ENCODE measurements at regions not wholly inside any gene's neighbourhood (a gene's known extent, or its start where the extent isn't known, plus 50 kb on each side); places are given as distances from the start of the nearest gene placed in this dataset.
A peak's percentile ranks its signal among the peaks of the same experiment; 100 is the strongest.

- DNase-seq (ENCODE audit: low read depth in 4 of 4, low spot score in 1 of 4): no peak
Measured at GRCh38 chr15:93182703-93183205, 93.7 kb upstream of the RGMA start.

GRCh38 chr15:93180656-93181055 lies 91.6 kb upstream of the RGMA start:
- no peak for DNase-seq (ENCODE audit: low read depth in 4 of 4, low spot score in 1 of 4)

- no peak for DNase-seq (ENCODE audit: low read depth in 4 of 4, low spot score in 1 of 4)
Measured at GRCh38 chr15:93180128-93180527, 91.1 kb upstream of the RGMA start.

- DNase-seq (ENCODE audit: low read depth in 4 of 4, low spot score in 1 of 4): no peak
Measured at GRCh38 chr15:93179700-93180102, 90.7 kb upstream of the RGMA start.

- no peak for DNase-seq (ENCODE audit: low read depth in 4 of 4, low spot score in 1 of 4)
Measured at GRCh38 chr15:93179072-93179471, 90.1 kb upstream of the RGMA start.

- DNase-seq (ENCODE audit: low read depth in 4 of 4, low spot score in 1 of 4): no peak
Measured at GRCh38 chr15:93178371-93178770, 89.4 kb upstream of the RGMA start.

- DNase-seq (ENCODE audit: low read depth in 4 of 4, low spot score in 1 of 4): no peak
Measured at GRCh38 chr15:93176065-93176464, 87.1 kb upstream of the RGMA start.

- DNase-seq (ENCODE audit: low read depth in 4 of 4, low spot score in 1 of 4): no peak
Measured at GRCh38 chr15:93174836-93175235, 85.8 kb upstream of the RGMA start.

- DNase-seq (ENCODE audit: low read depth in 4 of 4, low spot score in 1 of 4): no peak
Measured at GRCh38 chr15:93173369-93173768, 84.4 kb upstream of the RGMA start.

GRCh38 chr15:93171476-93171875 lies 82.5 kb upstream of the RGMA start:
- DNase-seq (ENCODE audit: low read depth in 4 of 4, low spot score in 1 of 4): no peak

GRCh38 chr15:93170329-93170728 lies 81.3 kb upstream of the RGMA start:
- DNase-seq (ENCODE audit: low read depth in 4 of 4, low spot score in 1 of 4): no peak

- DNase-seq (ENCODE audit: low read depth in 4 of 4, low spot score in 1 of 4): no peak
Measured at GRCh38 chr15:93168910-93169309, 79.9 kb upstream of the RGMA start.

- DNase-seq (ENCODE audit: low read depth in 4 of 4, low spot score in 1 of 4): no peak
Measured at GRCh38 chr15:93167291-93167690, 78.3 kb upstream of the RGMA start.

GRCh38 chr15:93166675-93167074 lies 77.7 kb upstream of the RGMA start:
- no peak for DNase-seq (ENCODE audit: low read depth in 4 of 4, low spot score in 1 of 4)

- no peak for DNase-seq (ENCODE audit: low read depth in 4 of 4, low spot score in 1 of 4)
Measured at GRCh38 chr15:93165734-93166470, 76.9 kb upstream of the RGMA start.

- DNase-seq (ENCODE audit: low read depth in 4 of 4, low spot score in 1 of 4): peak in 1 of 4 experiments; percentile 2
Measured at GRCh38 chr15:93164409-93164808, 75.4 kb upstream of the RGMA start.

GRCh38 chr15:93162560-93162959 lies 73.5 kb upstream of the RGMA start:
- DNase-seq (ENCODE audit: low read depth in 4 of 4, low spot score in 1 of 4): no peak

GRCh38 chr15:93159930-93160329 lies 70.9 kb upstream of the RGMA start:
- DNase-seq (ENCODE audit: low read depth in 4 of 4, low spot score in 1 of 4): no peak

GRCh38 chr15:93158097-93158900 lies 69.3 kb upstream of the RGMA start:
- DNase-seq (ENCODE audit: low read depth in 4 of 4, low spot score in 1 of 4): no peak

GRCh38 chr15:93154666-93155065 lies 65.7 kb upstream of the RGMA start:
- DNase-seq (ENCODE audit: low read depth in 4 of 4, low spot score in 1 of 4): no peak

GRCh38 chr15:93152951-93153350 lies 63.9 kb upstream of the RGMA start:
- DNase-seq (ENCODE audit: low read depth in 4 of 4, low spot score in 1 of 4): no peak

- no peak for DNase-seq (ENCODE audit: low read depth in 4 of 4, low spot score in 1 of 4)
Measured at GRCh38 chr15:93152360-93152759, 63.3 kb upstream of the RGMA start.
